Breast epithelium (tissue), 3 donors: ENCODE measurements at regions not wholly inside any gene's neighbourhood (a gene's known extent, or its start where the extent isn't known, plus 50 kb on each side); places are given as distances from the start of the nearest gene placed in this dataset.

Source experiments
- CTCF ChIP-seq, 3 donors: fragments of 450-650 bp; IDR thresholded peaks; one replicate each; pipeline ENCODE4 v1.5.1; 2016 to 2017; ENCODE audit warnings: antibody characterized with exemption in 3 of 3, mild to moderate bottlenecking in 3 of 3, moderate library complexity in 3 of 3
- POLR2A ChIP-seq: fragments of 450-650 bp; IDR thresholded peaks from one replicate; pipeline ENCODE4 v1.6.1; 2016; ENCODE audit warnings: antibody characterized with exemption, mild to moderate bottlenecking, moderate library complexity
- POLR2AphosphoS5 ChIP-seq, 3 donors: sonication (generic); formaldehyde crosslinking; IDR thresholded peaks; one replicate each; pipeline ENCODE4 v1.6.1; 2017; ENCODE audit warnings: antibody characterized with exemption in 3 of 3

GRCh38 chr4:55021214-55021613, 104.2 kb downstream of the KDR start:
- TF ChIP-seq POLR2A (no peak), CTCF (IDR thresholded peaks at IDR 0.05) (no peak), POLR2AphosphoS5 (IDR thresholded peaks at IDR 0.05) (no peak)
